ENCODE measurements at regions not wholly inside any gene's neighbourhood (a gene's known extent, or its start where the extent isn't known, plus 50 kb on each side); places are given as distances from the start of the nearest gene placed in this dataset.

GRCh38 chr7:41113719-41114118 lies 589.2 kb downstream of the INHBA start:
- TF ChIP-seq EP300 (IDR thresholded peaks at IDR 0.05) (no peak), POLR2AphosphoS5 (IDR thresholded peaks at IDR 0.05) (no peak)
